Upper lobe of right lung (tissue), 1 donor: ENCODE measurements at regions not wholly inside any gene's neighbourhood (a gene's known extent, or its start where the extent isn't known, plus 50 kb on each side); places are given as distances from the start of the nearest gene placed in this dataset.
A peak's percentile ranks its signal among the peaks of the same experiment; 100 is the strongest.

Source experiments
- ATAC-seq: fragments of 200-7000 bp; cut with Tn5 transposase; one replicate; pipeline ENCODE4 v1.9.1; 2020; ENCODE audit warnings: mild to moderate bottlenecking, moderate library complexity
- DNase-seq: peaks from one replicate; pipeline ENCODE4 v3.0.0-alpha.2; 2020
- H3K27ac ChIP-seq: fragments of 200-600 bp; one replicate; pipeline ENCODE4 v1.8.0; 2022
- H3K27me3 ChIP-seq: fragments of 200-600 bp; one replicate; pipeline ENCODE4 v1.8.0; 2022; ENCODE audit warnings: mild to moderate bottlenecking
- H3K36me3 ChIP-seq: fragments of 200-600 bp; one replicate; pipeline ENCODE4 v1.8.0; 2022
- H3K4me1 ChIP-seq: fragments of 200-600 bp; one replicate; pipeline ENCODE4 v1.8.0; 2022
- H3K4me3 ChIP-seq: fragments of 200-600 bp; one replicate; pipeline ENCODE4 v1.8.0; 2022; ENCODE audit warnings: mild to moderate bottlenecking
- H3K9me3 ChIP-seq: fragments of 200-600 bp; one replicate; pipeline ENCODE4 v1.8.0; 2022
- CTCF ChIP-seq: fragments of 200-600 bp; IDR thresholded peaks from one replicate; pipeline ENCODE4 v1.8.0; 2022; ENCODE audit warnings: antibody characterized with exemption
- intact Hi-C: fragments of 100-400 bp; cut with DNase I; formaldehyde crosslinking; loops from one replicate; pipeline ENCODE4 v1.11.0; 2022
- donor health status: DM: no; HTN: yes; CAD: no; lungs with severe emphysema.

DNA sequence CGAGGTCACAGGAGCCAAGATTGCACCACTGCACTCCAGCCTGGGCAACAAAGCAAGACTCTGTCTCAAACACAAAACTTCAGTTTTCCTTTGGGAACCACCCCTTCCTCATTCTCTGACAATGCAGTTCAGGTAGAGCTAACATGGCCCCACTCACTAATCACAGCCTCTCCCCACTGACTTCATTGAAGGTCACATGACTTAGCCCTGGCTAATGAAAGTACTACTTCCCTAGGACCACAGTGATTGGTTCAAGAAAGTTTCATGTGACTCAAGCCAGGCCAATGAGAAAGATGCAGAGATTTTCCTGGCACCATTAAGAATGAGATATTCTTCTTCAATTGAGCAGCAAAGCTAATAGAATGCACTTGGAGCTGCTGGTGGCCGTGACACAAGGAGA lies 67.2 kb upstream of the GPBP1 start:
- ATAC-seq (no peak), DNase-seq (no peak)
- H3K4me3 ChIP-seq, result no peak overlapping the region
- H3K27ac ChIP-seq, result no peak overlapping the region
- no peaks in the 10 kb centered on the region for H3K27me3 ChIP-seq
- H3K9me3 ChIP-seq, result no peaks in the 10 kb centered on the region
- intact Hi-C loops, result no loop called here
- no peaks in the 10 kb centered on the region for H3K4me1 ChIP-seq
- H3K36me3 ChIP-seq, result no peaks in the 10 kb centered on the region
- no peak for TF ChIP-seq CTCF

GRCh38 chr5:57111993-57112392 lies 61.9 kb upstream of the GPBP1 start:
- TF ChIP-seq CTCF, result no peak
- Histone ChIP-seq H3K9me3 (no peaks in the 10 kb centered on the region), H3K4me3 (no peak overlapping the region), H3K27me3 (no peaks in the 10 kb centered on the region), H3K27ac (no peak overlapping the region), H3K36me3 (no peaks in the 10 kb centered on the region), H3K4me1 (no peaks in the 10 kb centered on the region)
- intact Hi-C loops, result no loop called here
- no peak for DNase-seq
- ATAC-seq, result peak; percentile 22

DNA sequence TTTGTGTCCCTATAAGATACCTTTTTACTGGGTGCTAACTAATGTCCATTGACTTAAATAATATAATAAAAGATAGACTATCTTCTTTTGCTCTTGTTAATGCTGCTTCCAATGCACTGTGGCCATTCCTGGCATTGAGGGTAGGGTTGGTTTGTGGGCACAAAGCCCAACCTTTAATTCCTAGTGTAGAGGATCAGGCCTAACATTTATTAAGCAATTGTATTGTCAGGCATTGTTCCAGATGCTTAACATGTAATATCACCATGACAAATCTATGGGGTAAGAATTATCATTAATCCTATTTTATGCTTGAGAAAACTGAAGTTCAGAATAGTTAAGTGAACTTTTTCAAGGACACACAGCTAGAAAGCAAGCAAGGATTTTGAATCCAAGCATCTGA lies 60.4 kb upstream of the GPBP1 start:
- H3K4me3 ChIP-seq, result no peak overlapping the region
- no peaks in the 10 kb centered on the region for H3K36me3 ChIP-seq
- TF ChIP-seq CTCF, result no peak
- no peak for ATAC-seq
- H3K9me3 ChIP-seq, result no peaks in the 10 kb centered on the region
- H3K4me1 ChIP-seq, result no peaks in the 10 kb centered on the region
- no peak for DNase-seq
- H3K27ac ChIP-seq, result no peak overlapping the region
- intact Hi-C loops, result no loop called here
- H3K27me3 ChIP-seq, result no peaks in the 10 kb centered on the region

DNA sequence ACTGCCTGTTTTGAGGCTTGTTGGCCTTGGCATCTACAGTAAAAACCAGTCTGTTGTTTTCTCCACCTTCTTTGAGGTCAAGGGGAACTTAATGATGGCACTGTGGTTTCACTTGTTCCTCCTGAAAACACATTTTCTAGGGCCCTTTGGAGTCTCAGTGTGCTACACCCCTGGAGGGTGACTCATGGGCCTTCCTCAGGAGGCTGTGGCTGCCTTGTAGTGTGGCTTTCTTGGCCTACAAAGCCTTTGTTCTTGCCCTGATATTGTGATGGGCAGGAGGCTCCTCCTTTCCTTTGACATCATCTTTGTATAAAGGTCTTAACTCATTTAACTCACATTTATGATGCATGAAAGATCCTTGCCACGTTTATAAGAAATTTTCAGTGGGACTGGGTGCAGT lies 56.3 kb upstream of the GPBP1 start:
- ATAC-seq (no peak), DNase-seq (no peak)
- Histone ChIP-seq H3K4me3 (no peak overlapping the region), H3K9me3 (peaks cover under 1% of the 10 kb centered on the region), H3K27me3 (no peaks in the 10 kb centered on the region), H3K27ac (no peak overlapping the region), H3K4me1 (no peaks in the 10 kb centered on the region), H3K36me3 (no peaks in the 10 kb centered on the region)
- intact Hi-C loops, result no loop called here
- TF ChIP-seq CTCF, result no peak

DNA sequence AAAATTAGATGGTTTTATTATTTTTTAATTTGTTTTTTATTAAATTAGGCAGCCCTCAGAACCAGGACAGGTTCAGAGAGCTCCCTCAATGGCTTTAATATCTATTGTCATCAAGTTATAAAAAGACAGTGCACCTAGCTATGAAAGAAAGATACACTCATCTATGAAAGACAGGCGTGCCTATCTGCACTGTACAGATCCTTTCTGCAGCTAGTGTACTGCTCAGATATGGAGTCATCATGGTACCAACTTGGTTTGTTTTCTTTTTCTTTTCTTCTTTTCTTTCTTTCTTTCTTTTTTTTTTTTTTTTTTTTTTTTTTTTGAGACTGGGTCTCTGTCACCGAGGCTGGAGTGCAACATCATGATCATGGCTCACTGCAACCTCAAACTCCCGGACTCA lies 54.8 kb upstream of the GPBP1 start:
- intact Hi-C loops, result no loop called here
- Histone ChIP-seq H3K27ac (no peak overlapping the region), H3K36me3 (no peaks in the 10 kb centered on the region), H3K4me3 (no peak overlapping the region), H3K27me3 (no peaks in the 10 kb centered on the region), H3K4me1 (no peaks in the 10 kb centered on the region), H3K9me3 (peaks cover 5% of the 10 kb centered on the region)
- DNase-seq, result no peak
- no peak for ATAC-seq
- TF ChIP-seq CTCF, result no peak

GRCh38 chr5:57124014-57124413 lies 49.8 kb upstream of the GPBP1 start:
- no peak overlapping the region for H3K4me3 ChIP-seq
- H3K4me1 ChIP-seq, result no peaks in the 10 kb centered on the region
- no peak for ATAC-seq
- peaks cover 5% of the 10 kb centered on the region for H3K9me3 ChIP-seq
- no peaks in the 10 kb centered on the region for H3K27me3 ChIP-seq
- no peaks in the 10 kb centered on the region for H3K36me3 ChIP-seq
- DNase-seq, result no peak
- H3K27ac ChIP-seq, result no peak overlapping the region
- TF ChIP-seq CTCF, result no peak
- intact Hi-C loops, result no loop called here
